GM23338 (cell line): ENCODE measurements at regions not wholly inside any gene's neighbourhood (a gene's known extent, or its start where the extent isn't known, plus 50 kb on each side); places are given as distances from the start of the nearest gene placed in this dataset.

Experiments
- ATAC-seq: fragments of 200-7000 bp; cut with Tn5 transposase; 3 replicates; pipeline ENCODE4 v1.9.1; 2020
- DNase-seq: peaks from one replicate; pipeline ENCODE4 v3.0.0-alpha.2; 2015; ENCODE audit warnings: low spot score
- H2AFZ ChIP-seq: fragments of 200-600 bp; sonication (generic); 2 replicates; pipeline ENCODE4 v1.8.0; 2016; ENCODE audit warnings: antibody characterized with exemption, mild to moderate bottlenecking, moderate library complexity
- H3F3A ChIP-seq: fragments of 200-600 bp; sonication (generic); replicated peaks from 2 replicates; pipeline ENCODE4 v1.8.0; 2017; ENCODE audit warnings: antibody characterized with exemption, mixed run types, low read depth
- H3K27ac ChIP-seq: fragments of 200-600 bp; sonication (generic); 2 replicates; pipeline ENCODE4 v1.6.1; 2016; ENCODE audit warnings: low read depth
- H3K27me3 ChIP-seq: fragments of 200-600 bp; sonication (generic); 2 replicates; pipeline ENCODE4 v1.8.0; 2016; ENCODE audit warnings: mild to moderate bottlenecking, mixed run types, moderate library complexity; ENCODE audit not compliant: insufficient read depth
- H3K36me3 ChIP-seq: fragments of 200-600 bp; sonication (generic); 2 replicates; pipeline ENCODE4 v1.8.0; 2016; ENCODE audit warnings: mild to moderate bottlenecking; ENCODE audit not compliant: insufficient read depth
- H3K4me1 ChIP-seq: fragments of 200-600 bp; sonication (generic); 2 replicates; pipeline ENCODE4 v1.8.0; 2016; ENCODE audit warnings: mild to moderate bottlenecking, moderate library complexity; ENCODE audit not compliant: insufficient read depth
- H3K4me2 ChIP-seq: fragments of 200-600 bp; sonication (generic); 2 replicates; pipeline ENCODE4 v1.7.1; 2017; ENCODE audit warnings: mixed run types
- H3K4me3 ChIP-seq: fragments of 200-600 bp; sonication (generic); 2 replicates; pipeline ENCODE4 v1.6.1; 2016; ENCODE audit warnings: mixed run types
- H3K79me2 ChIP-seq: fragments of 200-600 bp; sonication (generic); replicated peaks from 2 replicates; pipeline ENCODE4 v1.8.0; 2017; ENCODE audit warnings: mild to moderate bottlenecking; ENCODE audit not compliant: insufficient read depth
- H3K9me2 ChIP-seq: fragments of 200-600 bp; sonication (generic); 2 replicates; pipeline ENCODE4 v1.8.0; 2017; ENCODE audit not compliant: insufficient read depth
- H4K20me1 ChIP-seq: fragments of 200-600 bp; sonication (generic); replicated peaks from 2 replicates; pipeline ENCODE4 v1.8.0; 2017; ENCODE audit warnings: mild to moderate bottlenecking; ENCODE audit not compliant: insufficient read depth
- H3K27ac Mint-ChIP-seq: 2 replicates; pipeline ENCODE4 v1.8.0; 2020; ENCODE audit warnings: inconsistent platforms, mild to moderate bottlenecking, moderate library complexity, mixed read lengths
- H3K27me3 Mint-ChIP-seq: 3 replicates; pipeline ENCODE4 v1.8.0; 2022; ENCODE audit warnings: low read depth, mild to moderate bottlenecking, moderate library complexity, mixed read lengths, inconsistent platforms; ENCODE audit not compliant: insufficient read depth, poor library complexity
- H3K36me3 Mint-ChIP-seq: 3 replicates; pipeline ENCODE4 v1.8.0; 2021; ENCODE audit warnings: low read depth, mild to moderate bottlenecking, inconsistent platforms, moderate library complexity, mixed read lengths
- H3K4me1 Mint-ChIP-seq: 3 replicates; pipeline ENCODE4 v1.8.0; 2020; ENCODE audit warnings: mild to moderate bottlenecking, inconsistent platforms, mixed read lengths
- H3K4me3 Mint-ChIP-seq: 3 replicates; pipeline ENCODE4 v1.8.0; 2021; ENCODE audit warnings: moderate library complexity, mild to moderate bottlenecking, inconsistent platforms, mixed read lengths
- H3K9me3 Mint-ChIP-seq: 3 replicates; pipeline ENCODE4 v1.8.0; 2020; ENCODE audit warnings: moderate library complexity, mild to moderate bottlenecking, inconsistent platforms, mixed read lengths
- CREB1 ChIP-seq: fragments of 250-450 bp; sonication (Bioruptor Pico); IDR thresholded peaks from 2 replicates; pipeline ENCODE4 v1.5.0; 2020; ENCODE audit warnings: low read depth, mild to moderate bottlenecking, moderate library complexity
- CTCF ChIP-seq, 2 experiments: fragments of 200-600 bp in 1 of 2; sonication (generic) in 1 of 2; conservative IDR thresholded peaks; 2 replicates each; pipeline versions ENCODE4 v1.5.1 to v1.6.1; 2016 to 2017; ENCODE audit warnings: antibody characterized with exemption in 2 of 2, low read depth in 2 of 2, mild to moderate bottlenecking in 2 of 2, moderate library complexity in 1 of 2
- ETS1 ChIP-seq: IDR thresholded peaks from 2 replicates; pipeline ENCODE4 v1.6.1; 2016; ENCODE audit warnings: antibody characterized with exemption
- EZH2 ChIP-seq: fragments of 200-600 bp; sonication (generic); IDR thresholded peaks from one replicate; pipeline ENCODE4 v1.8.0; 2017; ENCODE audit warnings: antibody characterized with exemption, mild to moderate bottlenecking, low read depth; ENCODE audit not compliant: unreplicated experiment
- JUNB ChIP-seq: IDR thresholded peaks from one replicate; pipeline ENCODE4 v1.6.1; 2016; ENCODE audit warnings: antibody characterized with exemption; ENCODE audit not compliant: unreplicated experiment
- NANOG ChIP-seq: IDR thresholded peaks from 2 replicates; pipeline ENCODE4 v1.6.1; 2016; ENCODE audit warnings: antibody characterized with exemption, borderline replicate concordance
- POLR2AphosphoS5 ChIP-seq: IDR thresholded peaks from 2 replicates; pipeline ENCODE4 v1.6.1; 2016; ENCODE audit warnings: antibody characterized with exemption, low read depth
- REST ChIP-seq: IDR thresholded peaks from one replicate; pipeline ENCODE4 v1.6.1; 2018; ENCODE audit warnings: antibody characterized with exemption; ENCODE audit not compliant: unreplicated experiment
- ZNF331 ChIP-seq: fragments of 250-450 bp; sonication (Bioruptor Pico); IDR thresholded peaks from 2 replicates; pipeline ENCODE4 v1.5.0; 2020; ENCODE audit warnings: low read depth, mild to moderate bottlenecking, moderate library complexity

- no peak for TF ChIP-seq REST
Measured at GRCh38 chr4:35511851-35512250, 732.5 kb downstream of the ARAP2 start (continued).

- no peaks in the 10 kb centered on the region for H3K4me1 ChIP-seq
- no peaks in the 10 kb centered on the region for H3K9me2 ChIP-seq
- H3K4me3 ChIP-seq = no peak overlapping the region
- DNase-seq (no peak), ATAC-seq (no peak)
- H3K27me3 ChIP-seq = no peaks in the 10 kb centered on the region
- Mint-ChIP-seq H3K36me3 (peaks cover 11% of the 10 kb centered on the region; the same call in 2 of the 3 replicates), H3K9me3 (peaks cover 12% of the 10 kb centered on the region; the same call in 2 of the 3 replicates), H3K27me3 (no peaks in the 10 kb centered on the region), H3K4me1 (no peaks in the 10 kb centered on the region), H3K4me3 (no peak overlapping the region), H3K27ac (no peak overlapping the region)
- no peak overlapping the region for H2AFZ ChIP-seq
- H3K79me2 ChIP-seq = no peaks in the 10 kb centered on the region
- no peaks in the 10 kb centered on the region for H3K36me3 ChIP-seq
- no peak overlapping the region for H3K27ac ChIP-seq
- no peaks in the 10 kb centered on the region for H3F3A ChIP-seq
- H4K20me1 ChIP-seq = no peaks in the 10 kb centered on the region
- H3K4me2 ChIP-seq = no peak overlapping the region
- TF ChIP-seq ZNF331 (CRISPR knock-in tag) = no peak
- TF ChIP-seq ETS1 = no peak
- TF ChIP-seq NANOG = no peak
- no peak for TF ChIP-seq JUNB
- TF ChIP-seq POLR2AphosphoS5 = no peak
- TF ChIP-seq REST = no peak
- TF ChIP-seq EZH2 = no peak
- no peak for TF ChIP-seq CREB1
- TF ChIP-seq CTCF (conservative IDR thresholded peaks at IDR 0.05; ENCODE audit: low read depth in 2 of 2) = no peak
Measured at GRCh38 chr4:35516102-35516501, 728.2 kb downstream of the ARAP2 start.
